ENCODE measurements at regions not wholly inside any gene's neighbourhood (a gene's known extent, or its start where the extent isn't known, plus 50 kb on each side); places are given as distances from the start of the nearest gene placed in this dataset.

DNA sequence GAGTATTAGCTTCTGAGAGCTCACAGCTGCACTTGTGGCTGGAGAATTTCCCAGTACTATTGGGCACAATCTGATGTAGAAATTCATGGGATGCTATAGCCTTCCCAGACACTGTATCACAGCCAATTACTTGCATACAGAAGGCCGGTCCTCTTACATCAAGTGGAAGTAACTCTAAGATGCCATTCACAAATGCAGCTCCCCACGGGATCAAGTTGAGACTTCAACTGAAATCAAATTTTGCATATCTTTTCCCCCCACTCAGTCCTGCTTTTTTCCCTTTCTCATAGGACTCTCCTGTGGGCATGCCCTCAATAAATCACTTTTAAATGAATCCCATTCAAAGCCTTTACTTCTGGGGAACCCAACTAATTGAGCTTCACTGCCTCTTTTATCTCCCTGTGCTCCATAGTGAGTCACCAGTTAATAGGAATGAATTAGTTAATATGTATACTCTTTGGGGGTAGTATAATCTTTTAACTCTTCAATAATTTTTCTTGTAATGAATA, 1970.8 kb downstream of the OLFM4 start:
- no peaks in the 10 kb centered on the region for H3K9me2 ChIP-seq (ENCODE audit: insufficient read depth, low read length)
- H3K36me3 ChIP-seq (ENCODE audit: insufficient read depth, low read length), result no peaks in the 10 kb centered on the region
- no peak overlapping the region for H2AFZ ChIP-seq (ENCODE audit: low read depth, low read length)
- no peak overlapping the region for H3K4me3 ChIP-seq (ENCODE audit: low read length)
- H3K9ac ChIP-seq (ENCODE audit: low read length), result no peak overlapping the region
- no peaks in the 10 kb centered on the region for H3K79me2 ChIP-seq (replicated peaks; ENCODE audit: insufficient read depth, low read length)
- no peaks in the 10 kb centered on the region for H3F3A ChIP-seq (ENCODE audit: insufficient read depth, low read length, poor library complexity, severe bottlenecking)
- no peaks in the 10 kb centered on the region for H3K9me3 ChIP-seq (ENCODE audit: low read length)
- TF ChIP-seq EP300 (conservative IDR thresholded peaks at IDR 0.05; ENCODE audit: poor library complexity, severe bottlenecking) (no peak), TAF1 (IDR thresholded peaks at IDR 0.05; ENCODE audit: low read depth) (no peak), SMC3 (conservative IDR thresholded peaks at IDR 0.05; ENCODE audit: poor library complexity) (no peak), RAD21 (conservative IDR thresholded peaks at IDR 0.05) (no peak), CTCF (IDR thresholded peaks at IDR 0.05; ENCODE audit: poor library complexity, severe bottlenecking) (no peak), POLR2AphosphoS5 (IDR thresholded peaks at IDR 0.05) (no peak), MXI1 (conservative IDR thresholded peaks at IDR 0.05; ENCODE audit: poor library complexity, severe bottlenecking) (no peak), EZH2 (IDR thresholded peaks at IDR 0.05; ENCODE audit: borderline replicate concordance, insufficient read depth, low read length, poor library complexity, severe bottlenecking) (no peak)
- TF ChIP-seq, protein P1, sequence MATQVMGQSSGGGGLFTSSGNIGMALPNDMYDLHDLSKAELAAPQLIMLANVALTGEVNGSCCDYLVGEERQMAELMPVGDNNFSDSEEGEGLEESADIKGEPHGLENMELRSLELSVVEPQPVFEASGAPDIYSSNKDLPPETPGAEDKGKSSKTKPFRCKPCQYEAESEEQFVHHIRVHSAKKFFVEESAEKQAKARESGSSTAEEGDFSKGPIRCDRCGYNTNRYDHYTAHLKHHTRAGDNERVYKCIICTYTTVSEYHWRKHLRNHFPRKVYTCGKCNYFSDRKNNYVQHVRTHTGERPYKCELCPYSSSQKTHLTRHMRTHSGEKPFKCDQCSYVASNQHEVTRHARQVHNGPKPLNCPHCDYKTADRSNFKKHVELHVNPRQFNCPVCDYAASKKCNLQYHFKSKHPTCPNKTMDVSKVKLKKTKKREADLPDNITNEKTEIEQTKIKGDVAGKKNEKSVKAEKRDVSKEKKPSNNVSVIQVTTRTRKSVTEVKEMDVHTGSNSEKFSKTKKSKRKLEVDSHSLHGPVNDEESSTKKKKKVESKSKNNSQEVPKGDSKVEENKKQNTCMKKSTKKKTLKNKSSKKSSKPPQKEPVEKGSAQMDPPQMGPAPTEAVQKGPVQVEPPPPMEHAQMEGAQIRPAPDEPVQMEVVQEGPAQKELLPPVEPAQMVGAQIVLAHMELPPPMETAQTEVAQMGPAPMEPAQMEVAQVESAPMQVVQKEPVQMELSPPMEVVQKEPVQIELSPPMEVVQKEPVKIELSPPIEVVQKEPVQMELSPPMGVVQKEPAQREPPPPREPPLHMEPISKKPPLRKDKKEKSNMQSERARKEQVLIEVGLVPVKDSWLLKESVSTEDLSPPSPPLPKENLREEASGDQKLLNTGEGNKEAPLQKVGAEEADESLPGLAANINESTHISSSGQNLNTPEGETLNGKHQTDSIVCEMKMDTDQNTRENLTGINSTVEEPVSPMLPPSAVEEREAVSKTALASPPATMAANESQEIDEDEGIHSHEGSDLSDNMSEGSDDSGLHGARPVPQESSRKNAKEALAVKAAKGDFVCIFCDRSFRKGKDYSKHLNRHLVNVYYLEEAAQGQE (IDR thresholded peaks at IDR 0.05; ENCODE audit: borderline replicate concordance), result no peak
- H3K27me3 ChIP-seq (ENCODE audit: insufficient read depth, low read depth, low read length), result no peaks in the 10 kb centered on the region
- no peaks in the 10 kb centered on the region for H4K20me1 ChIP-seq (ENCODE audit: insufficient read depth)
- H3K27ac ChIP-seq (ENCODE audit: low read length), result no peak overlapping the region
- no peak overlapping the region for H3K4me2 ChIP-seq (ENCODE audit: low read length)

DNA sequence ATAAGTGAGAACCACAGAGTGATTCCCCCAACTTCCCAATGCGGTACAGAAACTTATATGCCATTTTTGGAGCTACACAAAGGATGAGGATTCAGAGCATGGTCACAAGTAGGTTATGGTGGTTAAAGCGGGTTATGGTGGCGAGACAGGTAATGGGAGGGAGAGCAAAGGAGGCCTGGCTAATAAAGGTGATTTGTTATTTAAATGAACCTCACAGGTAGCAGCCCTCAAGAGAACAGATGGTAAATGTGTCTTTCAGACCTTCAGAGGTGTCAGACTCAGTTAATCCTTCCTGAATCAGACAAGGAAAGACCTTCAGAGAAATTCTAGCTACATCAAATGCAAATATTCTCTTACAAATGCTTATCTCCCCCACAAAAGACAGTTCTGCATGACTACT, 1971.4 kb downstream of the OLFM4 start:
- no peaks in the 10 kb centered on the region for H3F3A ChIP-seq (ENCODE audit: insufficient read depth, low read length, poor library complexity, severe bottlenecking)
- no peak overlapping the region for H3K4me3 ChIP-seq (ENCODE audit: low read length)
- no peaks in the 10 kb centered on the region for H3K79me2 ChIP-seq (replicated peaks; ENCODE audit: insufficient read depth, low read length)
- H3K9me3 ChIP-seq (ENCODE audit: low read length), result no peaks in the 10 kb centered on the region
- TF ChIP-seq CTCF (IDR thresholded peaks at IDR 0.05; ENCODE audit: poor library complexity, severe bottlenecking) (no peak), MXI1 (conservative IDR thresholded peaks at IDR 0.05; ENCODE audit: poor library complexity, severe bottlenecking) (no peak), POLR2AphosphoS5 (IDR thresholded peaks at IDR 0.05) (no peak), SMC3 (conservative IDR thresholded peaks at IDR 0.05; ENCODE audit: poor library complexity) (no peak), EZH2 (IDR thresholded peaks at IDR 0.05; ENCODE audit: borderline replicate concordance, insufficient read depth, low read length, poor library complexity, severe bottlenecking) (no peak), EP300 (conservative IDR thresholded peaks at IDR 0.05; ENCODE audit: poor library complexity, severe bottlenecking) (no peak), RAD21 (conservative IDR thresholded peaks at IDR 0.05) (no peak), TAF1 (IDR thresholded peaks at IDR 0.05; ENCODE audit: low read depth) (no peak)
- TF ChIP-seq, protein P1 (IDR thresholded peaks at IDR 0.05; ENCODE audit: borderline replicate concordance), result no peak
- H3K27me3 ChIP-seq (ENCODE audit: insufficient read depth, low read depth, low read length), result no peaks in the 10 kb centered on the region
- H3K9me2 ChIP-seq (ENCODE audit: insufficient read depth, low read length), result no peaks in the 10 kb centered on the region
- no peaks in the 10 kb centered on the region for H3K36me3 ChIP-seq (ENCODE audit: insufficient read depth, low read length)
- no peak overlapping the region for H3K27ac ChIP-seq (ENCODE audit: low read length)
- H3K9ac ChIP-seq (ENCODE audit: low read length), result no peak overlapping the region
- no peak overlapping the region for H3K4me2 ChIP-seq (ENCODE audit: low read length)
- H2AFZ ChIP-seq (ENCODE audit: low read depth, low read length), result no peak overlapping the region
- no peaks in the 10 kb centered on the region for H4K20me1 ChIP-seq (ENCODE audit: insufficient read depth)
